Skeletal muscle cell (primary cell): ENCODE measurements at regions not wholly inside any gene's neighbourhood (a gene's known extent, or its start where the extent isn't known, plus 50 kb on each side); places are given as distances from the start of the nearest gene placed in this dataset.

Source experiments
- DNase-seq: peaks from one replicate; pipeline ENCODE4 v3.0.0-alpha.2; 2010; ENCODE audit warnings: low read depth
- H3K4me3 ChIP-seq: 2 replicates; pipeline ENCODE4 v1.5.1; 2011; ENCODE audit warnings: low read depth, mild to moderate bottlenecking, control low read depth, low read length, moderate library complexity

DNA sequence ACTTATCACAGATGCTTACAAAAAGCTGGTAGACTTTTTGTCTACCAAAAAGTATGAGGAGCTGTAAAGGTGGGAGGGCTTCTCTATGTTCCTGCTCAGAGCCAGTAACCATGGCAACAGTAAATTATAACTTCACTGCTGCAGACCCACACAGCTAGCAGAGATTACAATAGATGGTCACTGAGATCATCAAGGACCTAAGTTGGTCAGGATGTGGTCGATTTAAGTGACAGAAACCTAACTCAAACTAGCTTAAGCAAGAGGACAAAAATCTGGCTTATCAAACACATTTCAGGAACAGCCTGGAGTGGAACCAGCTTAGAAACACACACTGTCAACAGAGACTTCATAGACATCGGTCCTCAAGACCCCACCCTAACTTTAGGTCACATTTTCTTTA, 113.4 kb upstream of the ATP1A1 start:
- no peak for DNase-seq
- H3K4me3 ChIP-seq: no peak overlapping the region

DNA sequence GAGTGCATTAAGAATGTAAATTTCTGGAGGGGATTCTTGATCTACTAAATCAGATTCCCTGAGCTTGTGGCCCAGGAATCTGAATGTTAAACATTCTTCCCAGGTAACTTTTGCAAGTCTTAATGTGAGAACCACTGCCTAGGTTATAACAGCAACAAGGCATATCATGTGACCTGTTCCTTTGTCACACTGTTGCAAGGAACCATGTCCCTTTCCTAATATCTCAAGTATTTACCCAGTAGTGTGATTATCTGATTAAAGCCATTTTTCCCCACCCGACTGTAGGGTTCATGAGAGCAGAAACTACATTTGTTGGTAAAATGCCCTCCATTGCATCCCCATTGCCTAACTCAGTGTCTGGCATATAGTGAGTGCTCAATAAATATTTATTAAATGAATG, 112.9 kb upstream of the ATP1A1 start:
- DNase-seq: no peak

DNA sequence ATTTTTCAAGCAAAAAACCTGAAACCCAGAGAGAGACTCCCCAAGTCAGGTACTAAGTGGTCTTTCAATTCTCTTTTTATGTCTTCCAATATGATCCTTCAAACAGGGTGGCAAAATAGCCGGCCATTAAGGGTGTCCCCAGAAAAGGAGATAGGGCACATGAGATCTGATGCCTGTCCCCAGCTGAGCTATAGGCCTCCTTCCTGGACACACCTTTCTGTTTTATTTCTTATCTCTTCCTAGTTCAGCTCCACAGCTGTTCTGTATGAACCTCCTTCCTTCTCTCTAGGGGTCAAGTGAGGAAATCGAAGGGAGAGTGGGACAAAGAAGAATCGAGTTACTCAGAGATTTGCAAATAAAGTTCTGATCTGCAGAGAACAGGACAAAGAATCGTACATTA, 112.4 kb upstream of the ATP1A1 start:
- no peak overlapping the region for H3K4me3 ChIP-seq
- no peak for DNase-seq

More for the DNA sequence above, 112.9 kb upstream of the ATP1A1 start:
- H3K4me3 ChIP-seq: no peak overlapping the region

DNA sequence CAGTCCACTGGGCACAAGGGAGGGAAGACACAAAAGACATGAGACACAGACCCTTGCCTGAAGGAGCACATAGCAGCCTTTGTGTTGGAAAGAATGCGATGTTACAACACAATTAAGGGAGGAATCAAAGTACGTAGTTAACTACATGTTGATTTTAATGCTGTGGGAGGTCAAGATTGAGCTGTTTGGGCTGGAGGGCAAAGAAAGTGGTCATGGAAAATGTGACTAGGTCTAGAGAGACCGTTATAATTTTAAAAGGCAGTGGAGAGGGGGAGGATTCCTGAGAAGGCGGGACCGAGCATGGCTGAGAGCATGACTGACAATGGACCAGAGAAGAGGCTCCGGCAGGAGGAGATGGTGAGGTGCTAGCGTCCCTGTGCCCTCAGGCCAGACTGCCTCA, 111.8 kb upstream of the ATP1A1 start:
- no peak for DNase-seq
- no peak overlapping the region for H3K4me3 ChIP-seq

DNA sequence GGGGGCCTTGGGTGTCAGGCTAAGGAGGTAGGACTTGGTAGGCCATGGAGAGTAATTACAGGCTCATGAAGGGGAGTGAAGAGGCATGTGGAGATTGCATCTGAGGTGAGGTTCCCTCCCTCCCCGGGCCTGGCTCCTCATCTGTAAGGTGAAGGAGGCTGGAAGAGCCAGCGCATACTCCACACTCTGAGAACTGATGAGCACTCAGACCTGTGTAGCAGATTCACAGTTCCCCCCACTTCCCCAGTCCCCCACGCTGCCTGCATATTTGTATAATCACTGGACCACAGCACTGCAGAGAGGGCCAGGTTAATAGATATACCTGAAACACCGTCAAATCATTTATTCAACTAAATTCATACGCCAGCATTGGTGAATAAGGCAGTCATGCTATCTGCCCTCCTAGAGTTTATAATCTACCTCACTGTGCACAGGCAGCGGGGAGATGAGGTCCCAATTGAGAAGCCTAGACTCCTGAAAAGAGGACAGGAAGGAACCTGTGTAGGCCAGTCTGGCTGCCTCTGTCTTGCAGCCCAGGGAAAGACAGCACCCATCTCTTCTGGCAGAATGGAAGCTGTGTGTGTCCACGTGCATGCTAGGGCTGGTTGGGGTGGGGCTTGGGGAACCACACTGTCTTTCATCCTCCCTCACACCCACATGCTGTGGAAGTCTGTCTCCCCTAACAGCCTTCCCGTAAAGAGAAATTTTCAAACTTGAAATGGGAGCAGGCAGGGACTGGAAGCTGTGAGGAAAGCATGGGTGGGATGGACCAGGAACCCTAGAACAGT, 110.6 kb upstream of the ATP1A1 start:
- no peak for DNase-seq
- no peak overlapping the region for H3K4me3 ChIP-seq

DNA sequence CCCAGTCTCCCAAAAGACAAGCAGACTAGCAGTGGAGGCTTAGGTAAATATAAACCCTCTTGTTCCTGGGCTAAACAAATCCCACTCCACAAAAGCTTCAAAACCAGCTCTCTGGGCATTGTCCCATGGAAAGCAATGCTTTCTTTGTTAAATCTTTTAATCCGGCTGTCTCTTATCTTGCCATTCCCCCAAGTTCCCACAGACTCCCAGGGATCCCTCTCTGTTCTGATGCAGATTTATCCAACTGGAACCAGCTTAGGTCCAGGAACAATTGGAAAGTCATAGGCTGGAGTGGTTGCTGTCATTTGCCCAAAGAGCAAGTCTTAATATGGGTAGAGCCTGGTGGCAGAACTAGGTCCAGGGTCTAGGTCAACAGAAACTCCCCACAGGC, 110.1 kb upstream of the ATP1A1 start:
- H3K4me3 ChIP-seq: no peak overlapping the region
- DNase-seq: no peak

DNA sequence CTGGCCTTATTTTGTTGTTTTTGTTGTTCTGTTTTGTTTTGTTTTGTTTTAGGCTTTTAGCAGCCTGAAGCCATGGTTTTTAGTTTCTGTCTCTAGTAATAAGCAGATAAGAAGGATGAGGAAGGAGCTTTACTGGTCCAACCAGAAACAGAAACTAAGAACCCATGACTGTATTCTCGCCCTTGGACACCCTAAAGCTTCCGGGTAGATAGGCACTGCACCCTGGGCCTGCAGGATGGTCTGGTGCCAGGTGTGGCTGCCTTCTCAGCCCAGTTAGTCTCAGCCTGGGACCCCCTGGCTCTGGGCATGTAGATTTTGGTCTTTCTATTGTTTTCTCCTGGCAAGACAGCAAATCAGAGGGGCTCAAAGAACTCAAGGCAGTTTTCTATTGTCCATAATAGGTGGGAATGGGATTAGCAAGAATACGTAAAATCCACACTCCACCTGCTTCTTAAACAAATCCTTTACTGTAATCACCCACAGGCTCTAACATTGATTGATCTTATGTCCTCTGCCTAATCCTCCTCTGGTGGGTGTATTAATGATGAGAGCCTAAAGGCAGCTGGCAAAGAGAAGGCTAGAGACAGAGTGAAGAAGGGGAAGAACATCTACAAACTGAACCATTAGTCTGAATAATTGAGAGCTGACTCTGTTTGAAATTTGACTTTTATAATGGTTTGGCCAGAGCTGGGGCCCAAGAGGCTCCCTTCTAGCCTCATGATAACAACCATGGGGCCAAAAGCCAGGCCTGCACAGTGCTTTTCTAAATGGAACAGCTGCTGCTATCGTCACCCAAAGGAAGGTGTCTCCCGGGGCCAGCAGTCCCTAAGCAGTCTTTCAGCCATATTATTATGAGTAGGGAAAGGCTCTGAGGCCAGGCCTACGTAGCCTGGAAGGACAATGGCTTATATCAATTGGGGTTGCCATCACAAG, 106.8 kb upstream of the ATP1A1 start:
- DNase-seq: no peak
- no peak overlapping the region for H3K4me3 ChIP-seq

DNA sequence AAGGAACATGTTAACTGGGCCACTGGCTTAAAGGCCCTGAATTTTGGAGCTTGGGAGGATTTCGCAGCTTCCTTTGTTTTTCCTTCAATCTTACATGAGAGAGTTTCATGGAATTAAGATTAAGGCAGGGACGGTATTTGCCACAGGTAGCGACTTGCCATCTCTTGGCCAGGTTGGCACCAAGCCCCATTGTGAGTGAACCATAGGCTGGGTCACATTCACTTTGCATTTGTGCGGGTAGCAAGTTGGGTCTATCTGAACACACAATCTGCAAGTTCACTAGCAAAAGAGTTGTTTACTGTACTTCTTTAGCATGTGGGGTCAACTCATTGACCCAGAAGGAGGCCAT, 106.2 kb upstream of the ATP1A1 start:
- no peak for DNase-seq
- H3K4me3 ChIP-seq: no peak overlapping the region

DNA sequence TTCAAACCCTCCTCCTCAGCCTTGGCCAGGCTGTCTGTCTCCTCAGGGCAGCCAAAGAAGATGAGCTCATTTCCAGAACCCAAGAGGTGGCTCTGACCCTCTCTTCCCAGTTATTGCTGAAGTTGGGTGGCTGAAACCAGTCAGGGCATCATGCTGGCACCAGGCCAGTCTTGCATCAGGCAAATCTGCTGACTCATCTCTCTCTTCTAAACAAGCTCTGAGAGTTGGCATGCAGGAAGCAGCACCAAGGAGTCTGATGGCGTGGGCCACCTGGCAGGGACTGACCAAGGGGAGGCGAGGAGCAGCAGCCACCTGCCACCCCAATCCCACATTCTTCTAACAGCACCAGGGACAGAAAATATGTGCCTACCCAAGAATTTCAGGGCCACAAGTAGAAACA, 104.8 kb upstream of the ATP1A1 start:
- DNase-seq: no peak
- no peak overlapping the region for H3K4me3 ChIP-seq

DNA sequence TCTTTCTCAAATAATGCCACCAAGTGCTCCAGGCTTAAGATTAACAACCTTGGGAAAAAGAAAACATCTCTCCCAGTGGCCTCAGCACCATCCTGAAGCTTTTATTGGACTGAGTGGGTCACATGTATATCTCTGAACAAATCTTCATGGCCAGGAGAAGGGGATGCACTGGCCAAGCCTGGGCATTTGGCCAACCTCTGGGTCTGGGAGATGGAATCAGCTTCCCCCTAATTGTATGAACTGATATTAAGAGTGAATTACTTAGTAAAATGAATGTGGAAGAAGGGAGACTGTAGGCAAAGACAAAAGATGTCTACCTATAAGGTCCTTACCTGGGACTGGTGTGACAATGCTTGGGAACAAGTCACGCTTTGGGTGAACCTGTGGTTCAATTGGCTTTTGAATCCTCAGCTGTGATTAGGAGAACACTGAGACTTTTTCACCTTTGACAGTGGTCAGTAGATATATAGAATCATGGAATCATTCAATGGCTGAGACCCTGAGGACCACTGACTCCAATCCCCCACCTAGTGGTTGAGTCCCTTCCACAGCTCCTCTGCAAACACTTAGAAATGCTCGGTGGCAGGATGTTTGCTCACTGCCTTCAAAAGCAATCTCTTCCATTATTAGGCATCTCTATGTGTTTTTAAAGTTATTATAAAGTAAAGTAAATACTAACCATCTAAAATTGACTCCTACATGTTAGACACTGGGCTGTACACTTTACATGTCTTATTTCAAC, 102.6 kb upstream of the ATP1A1 start:
- no peak overlapping the region for H3K4me3 ChIP-seq
- no peak for DNase-seq

DNA sequence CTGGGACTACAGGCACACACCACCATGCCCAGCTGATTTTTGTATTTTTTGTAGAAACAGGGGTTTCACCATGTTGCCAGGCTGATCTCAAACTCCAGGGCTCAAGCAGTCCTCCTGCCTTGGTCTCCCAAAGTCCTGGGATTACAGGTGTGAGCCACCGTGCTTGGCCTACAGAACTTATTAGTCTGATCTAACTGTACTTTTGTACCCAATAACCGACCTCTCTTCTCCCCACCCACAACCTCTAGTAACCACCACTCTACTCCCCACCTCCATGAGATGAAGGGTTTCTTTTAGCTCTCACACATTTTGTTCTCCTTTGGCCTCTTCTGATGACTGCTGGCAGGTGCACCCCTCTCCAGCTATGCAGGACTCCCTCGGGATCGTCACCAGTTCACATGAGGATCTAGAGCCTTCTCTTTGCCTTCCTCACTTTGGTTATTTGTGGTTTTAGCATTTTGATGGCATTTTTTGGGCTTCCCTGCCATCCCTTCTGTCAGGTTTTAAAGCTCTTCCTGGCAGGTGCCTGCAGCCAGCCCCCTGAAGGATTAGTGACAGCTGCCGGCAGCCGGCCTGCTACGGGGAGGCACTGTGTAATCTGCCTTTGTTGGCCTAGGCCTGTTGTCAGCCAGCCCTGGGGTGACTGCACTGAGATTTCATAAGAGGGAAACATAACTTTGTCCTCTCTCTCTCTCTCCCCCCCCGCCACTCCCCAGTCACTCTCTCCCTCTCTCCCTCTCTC, 99.8 kb upstream of the ATP1A1 start:
- H3K4me3 ChIP-seq: no peak overlapping the region
- DNase-seq: peak; percentile 16

DNA sequence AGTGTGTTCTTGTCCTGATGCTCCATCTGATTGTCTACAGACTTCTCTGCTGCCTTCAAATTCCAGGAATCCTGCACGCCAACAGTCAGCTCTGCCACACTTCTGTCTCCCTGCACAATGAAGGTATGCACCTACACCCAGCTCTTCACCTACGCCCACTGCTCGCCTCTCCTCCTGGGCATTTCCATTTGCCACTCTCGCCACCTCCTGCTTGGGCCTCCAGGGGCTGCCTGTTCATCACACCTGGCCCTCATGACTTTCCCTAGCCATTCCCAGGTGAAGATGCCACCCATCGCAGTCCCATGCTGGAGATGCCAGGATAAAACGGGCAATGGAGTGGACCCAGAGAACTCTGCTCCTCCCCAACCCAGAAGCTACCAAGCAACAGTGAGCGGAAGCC, 96.5 kb upstream of the ATP1A1 start:
- no peak for DNase-seq
- no peak overlapping the region for H3K4me3 ChIP-seq

DNA sequence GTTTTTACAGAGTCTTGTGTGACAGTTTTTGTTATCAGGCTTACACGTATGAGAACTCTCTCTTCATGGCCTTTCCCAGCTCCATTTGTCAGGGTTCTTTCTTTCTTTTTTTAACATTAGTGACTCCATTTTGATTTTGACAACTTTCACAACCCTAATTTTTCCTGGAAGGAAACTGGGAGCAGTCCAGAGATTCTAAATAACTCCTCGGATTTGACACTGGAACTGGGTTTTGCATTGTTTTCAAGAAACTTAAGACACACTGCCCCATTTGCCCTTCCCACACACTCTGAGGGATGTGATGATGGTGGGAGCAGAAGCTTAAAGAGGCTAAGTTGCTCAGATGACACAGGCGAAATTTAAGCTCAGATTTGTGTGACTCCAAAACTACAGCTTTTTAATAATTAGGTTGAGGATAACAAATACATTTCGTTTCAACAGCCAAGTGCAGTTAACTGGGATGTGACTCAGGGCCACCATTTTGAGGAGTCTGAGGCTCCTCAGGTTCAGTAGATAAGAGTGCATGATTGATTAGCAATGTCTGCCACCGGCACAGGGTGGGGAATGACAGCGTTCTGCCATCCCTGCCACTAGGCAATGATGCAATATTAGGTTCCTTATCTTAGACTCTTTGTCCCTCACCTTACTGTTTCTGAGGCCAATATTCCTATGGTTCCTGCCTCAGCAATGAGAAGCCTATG, 95.1 kb upstream of the ATP1A1 start:
- no peak overlapping the region for H3K4me3 ChIP-seq
- no peak for DNase-seq

DNA sequence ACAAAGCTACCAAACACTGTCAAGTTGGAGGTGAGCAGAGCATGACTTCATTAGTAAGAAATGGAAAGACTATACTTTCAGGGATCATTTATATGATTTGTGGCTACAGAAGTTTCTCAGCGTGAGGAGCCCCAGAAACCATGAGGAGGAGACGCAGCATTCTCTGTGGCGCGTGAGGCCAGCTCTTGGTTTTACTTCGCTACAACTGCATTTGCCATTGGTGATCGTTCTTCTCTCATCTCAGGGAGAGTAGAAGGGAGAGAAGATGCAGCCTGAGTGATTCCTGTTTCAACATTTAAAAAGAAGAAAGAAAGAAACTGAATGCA, 94.5 kb upstream of the ATP1A1 start:
- H3K4me3 ChIP-seq: no peak overlapping the region
- DNase-seq: no peak

DNA sequence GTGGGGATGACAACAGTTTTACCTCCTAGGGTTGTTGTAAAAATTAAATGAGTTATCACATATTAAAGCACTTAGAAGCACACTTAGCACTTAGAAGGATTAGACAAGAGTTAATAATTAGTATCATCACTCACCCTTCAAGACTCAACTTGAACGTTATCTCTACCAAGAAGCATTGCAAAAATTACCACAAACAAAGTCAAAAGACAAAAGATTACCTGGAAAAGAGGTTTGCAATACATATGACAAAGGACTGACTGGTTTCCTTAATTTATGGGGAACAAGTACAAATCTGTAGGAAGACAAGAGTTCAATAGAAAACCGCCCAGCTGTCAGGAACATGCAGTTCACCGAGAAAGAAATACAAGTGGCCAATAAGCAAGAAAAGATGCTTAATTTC, 93.3 kb upstream of the ATP1A1 start:
- no peak overlapping the region for H3K4me3 ChIP-seq
- no peak for DNase-seq

DNA sequence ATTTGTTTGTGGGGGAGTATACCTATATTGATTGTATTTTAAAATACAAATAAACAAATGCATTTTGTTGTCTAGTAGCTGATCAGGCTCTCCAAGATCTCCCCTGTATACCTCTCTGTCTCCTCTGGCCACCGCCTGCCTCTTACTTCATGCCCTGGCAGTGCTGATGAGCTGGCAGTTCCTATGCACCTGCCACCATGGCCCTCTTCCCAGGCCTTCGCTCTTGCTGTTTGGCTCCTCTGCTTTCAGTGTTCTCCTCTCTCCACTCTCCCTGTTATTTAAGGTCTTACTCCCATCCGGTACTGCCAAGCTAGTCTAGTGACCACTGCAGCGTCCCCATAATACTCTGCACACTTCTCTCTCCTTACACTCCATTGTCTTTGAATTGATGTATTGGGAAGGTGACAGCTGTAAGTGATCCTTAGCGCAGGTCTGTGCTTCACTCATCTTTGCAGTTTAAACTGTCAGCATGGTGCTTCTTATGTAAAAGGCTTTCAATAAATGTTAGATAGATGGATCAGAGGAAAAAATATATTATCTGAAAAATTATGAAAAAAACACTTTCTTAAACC, 88.1 kb upstream of the ATP1A1 start:
- no peak overlapping the region for H3K4me3 ChIP-seq
- DNase-seq: no peak

DNA sequence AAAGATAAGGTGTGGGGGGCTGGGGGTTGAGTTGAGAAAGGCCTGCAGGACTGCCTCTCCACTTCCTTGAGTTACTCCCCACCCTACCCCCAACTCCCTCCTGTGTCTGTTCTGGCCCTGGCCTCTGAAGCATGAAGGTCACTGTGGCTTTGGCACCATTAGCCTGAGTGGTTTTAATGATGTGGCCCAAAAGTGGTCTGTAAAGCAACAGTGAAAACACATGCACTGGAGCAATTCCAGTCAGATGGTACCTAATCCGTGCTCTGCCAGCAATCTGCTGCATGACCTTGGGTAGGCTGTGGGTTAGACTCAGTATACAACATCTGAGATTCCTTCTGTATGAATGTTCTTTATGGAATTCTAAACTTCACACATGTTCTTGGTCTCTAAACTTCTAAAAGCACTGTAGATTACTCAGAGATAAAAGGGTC, 86.5 kb upstream of the ATP1A1 start:
- H3K4me3 ChIP-seq: no peak overlapping the region
- peak; percentile 55 for DNase-seq

DNA sequence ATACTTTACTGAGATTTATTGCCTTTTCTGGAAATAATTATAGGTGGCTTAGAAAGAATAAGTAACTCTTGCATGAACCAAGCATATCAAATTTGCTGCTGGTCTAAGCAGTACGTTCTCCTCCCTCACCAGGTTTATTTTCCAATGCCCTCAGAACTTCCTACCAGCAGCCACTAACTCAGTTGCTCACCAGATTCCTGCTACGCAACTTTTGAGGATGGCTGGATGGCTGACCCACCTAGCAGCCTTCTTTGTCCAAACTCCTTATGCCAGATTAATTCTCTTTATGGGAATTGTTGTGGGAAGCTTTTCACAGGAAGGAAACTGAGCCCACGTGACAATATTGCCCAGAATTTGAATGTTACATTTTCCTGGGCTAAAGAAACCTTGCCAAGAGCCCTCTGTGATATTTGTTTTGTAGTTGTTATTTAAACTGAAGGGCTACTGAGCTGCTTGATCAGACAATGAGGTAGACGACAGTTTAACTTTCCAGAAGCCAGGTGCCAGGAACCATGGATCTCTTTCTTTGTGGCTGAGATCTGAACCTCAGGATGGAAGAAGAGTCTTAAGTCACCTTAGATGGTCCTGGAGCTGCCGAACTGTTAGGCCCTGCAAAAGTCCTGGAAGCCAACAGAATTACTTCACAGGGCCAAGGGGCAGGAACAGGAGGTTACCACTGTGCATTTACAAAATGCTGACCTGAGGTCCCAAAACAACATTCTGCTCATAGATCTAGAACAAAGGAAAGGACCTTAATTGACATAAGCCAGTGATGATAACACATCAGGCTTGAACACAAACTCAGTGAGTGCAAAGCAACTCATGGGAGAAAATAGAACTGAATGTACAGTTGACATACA, 85.5 kb upstream of the ATP1A1 start:
- H3K4me3 ChIP-seq: no peak overlapping the region
- DNase-seq: no peak
